LNCAP (cell line): ENCODE measurements at regions not wholly inside any gene's neighbourhood (a gene's known extent, or its start where the extent isn't known, plus 50 kb on each side); places are given as distances from the start of the nearest gene placed in this dataset.

Experiments used
- TF ChIP-seq, protein P1 (sequence below): fragments of 450-650 bp; IDR thresholded peaks from 2 replicates; pipeline ENCODE4 v1.5.1; 2017; ENCODE audit warnings: mild to moderate bottlenecking

DNA sequence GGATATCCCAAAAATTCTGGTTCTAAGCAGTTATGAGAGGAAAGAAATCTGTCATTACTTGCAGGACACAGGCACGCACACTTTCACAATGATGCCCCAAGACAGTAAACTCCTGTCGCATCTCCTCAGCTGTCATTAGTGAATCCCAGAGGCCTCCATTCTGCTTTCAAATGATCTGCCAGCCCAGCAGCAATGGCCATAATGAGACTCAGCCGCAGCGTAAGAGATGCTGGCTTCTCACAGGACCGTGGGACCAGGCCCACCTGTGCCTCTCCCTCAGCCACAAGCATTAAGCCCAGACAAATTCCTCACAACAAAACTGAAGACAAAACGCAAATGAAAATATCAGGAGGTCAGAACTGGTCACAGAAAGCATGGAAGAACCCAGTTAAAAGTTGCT is 98.0 kb upstream of the VLDLR start:
- TF ChIP-seq, protein P1, sequence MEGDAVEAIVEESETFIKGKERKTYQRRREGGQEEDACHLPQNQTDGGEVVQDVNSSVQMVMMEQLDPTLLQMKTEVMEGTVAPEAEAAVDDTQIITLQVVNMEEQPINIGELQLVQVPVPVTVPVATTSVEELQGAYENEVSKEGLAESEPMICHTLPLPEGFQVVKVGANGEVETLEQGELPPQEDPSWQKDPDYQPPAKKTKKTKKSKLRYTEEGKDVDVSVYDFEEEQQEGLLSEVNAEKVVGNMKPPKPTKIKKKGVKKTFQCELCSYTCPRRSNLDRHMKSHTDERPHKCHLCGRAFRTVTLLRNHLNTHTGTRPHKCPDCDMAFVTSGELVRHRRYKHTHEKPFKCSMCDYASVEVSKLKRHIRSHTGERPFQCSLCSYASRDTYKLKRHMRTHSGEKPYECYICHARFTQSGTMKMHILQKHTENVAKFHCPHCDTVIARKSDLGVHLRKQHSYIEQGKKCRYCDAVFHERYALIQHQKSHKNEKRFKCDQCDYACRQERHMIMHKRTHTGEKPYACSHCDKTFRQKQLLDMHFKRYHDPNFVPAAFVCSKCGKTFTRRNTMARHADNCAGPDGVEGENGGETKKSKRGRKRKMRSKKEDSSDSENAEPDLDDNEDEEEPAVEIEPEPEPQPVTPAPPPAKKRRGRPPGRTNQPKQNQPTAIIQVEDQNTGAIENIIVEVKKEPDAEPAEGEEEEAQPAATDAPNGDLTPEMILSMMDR: no peak

GRCh38 chr9:2524601-2525000 is 97.0 kb upstream of the VLDLR start:
- TF ChIP-seq, protein P1: no peak

- TF ChIP-seq, protein P1: no peak
Observed at GRCh38 chr9:2525147-2525546, 96.4 kb upstream of the VLDLR start.

GRCh38 chr9:2526071-2526828 is 95.3 kb upstream of the VLDLR start:
- TF ChIP-seq, protein P1: no peak

DNA sequence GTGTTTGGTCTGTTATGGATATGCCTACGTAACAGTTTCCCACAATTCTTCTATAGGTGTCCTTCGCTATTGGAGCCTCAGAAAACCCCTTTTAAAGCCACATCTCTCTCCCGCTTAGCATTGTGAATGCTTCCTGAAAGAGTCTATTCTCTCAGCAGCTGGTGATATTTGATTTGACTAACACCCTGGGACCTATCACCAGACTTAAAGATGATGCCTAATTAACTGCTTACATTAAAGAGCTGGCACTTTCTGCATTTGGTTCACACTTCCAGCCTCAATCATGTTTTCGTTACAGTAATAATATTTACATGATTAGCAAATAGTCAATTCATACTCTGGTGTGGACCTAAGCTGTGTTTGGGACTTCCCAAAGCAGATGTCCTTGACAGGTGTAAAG is 90.1 kb upstream of the VLDLR start:
- TF ChIP-seq, protein P1: no peak

GRCh38 chr9:2536511-2536910 is 85.1 kb upstream of the VLDLR start:
- TF ChIP-seq, protein P1: no peak

DNA sequence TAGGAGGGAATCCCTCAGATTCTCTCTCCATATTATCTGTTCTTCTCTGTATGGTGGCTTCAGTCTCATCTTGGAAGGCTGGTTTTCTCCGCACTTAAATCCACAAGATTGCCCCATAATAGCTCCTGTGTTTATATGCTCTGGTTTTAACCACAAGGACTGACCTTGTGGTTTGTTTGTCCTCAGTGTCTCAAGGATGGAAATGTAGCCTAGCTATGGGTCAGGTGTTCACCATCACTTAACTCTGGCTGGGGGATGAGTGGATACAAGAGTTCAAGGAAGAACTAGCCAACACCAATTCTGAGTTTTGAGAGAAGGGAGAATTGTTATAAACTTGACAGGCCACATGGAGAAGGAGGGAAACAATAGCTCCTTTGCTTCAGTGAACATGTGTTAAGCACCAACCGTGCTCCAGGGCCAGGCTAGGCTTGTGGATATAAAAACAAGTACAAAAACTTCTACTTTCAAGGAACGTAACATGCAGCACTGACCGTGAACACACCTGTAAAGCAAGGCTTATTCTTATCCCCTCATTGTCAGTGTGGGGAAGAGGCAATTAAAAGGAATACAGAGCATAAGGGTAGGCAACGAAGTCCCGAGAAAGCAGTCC is 75.6 kb upstream of the VLDLR start:
- TF ChIP-seq, protein P1: no peak
